ENCODE measurements at regions not wholly inside any gene's neighbourhood (a gene's known extent, or its start where the extent isn't known, plus 50 kb on each side); places are given as distances from the start of the nearest gene placed in this dataset.

DNA sequence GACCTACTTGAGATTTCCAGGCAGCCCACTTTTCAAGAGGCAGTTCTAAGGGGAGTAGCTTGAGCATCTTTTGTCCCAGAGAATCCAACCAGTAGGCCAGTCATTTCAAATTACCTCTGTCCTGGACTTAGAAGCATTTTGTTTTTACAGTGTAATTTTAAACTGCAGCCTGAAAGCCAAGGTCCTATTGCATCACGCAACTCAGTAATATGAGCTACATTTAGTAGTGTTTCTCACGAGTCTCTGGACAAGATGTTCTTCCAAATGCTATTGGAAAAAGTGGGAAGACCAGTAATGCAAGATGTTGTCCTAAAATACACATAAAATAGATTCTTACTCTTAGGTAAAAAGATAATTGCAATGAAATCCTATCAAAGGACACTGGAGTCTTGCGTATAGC lies 182.5 kb upstream of the ARX start:
- TF ChIP-seq EZH2 (IDR thresholded peaks at IDR 0.05; ENCODE audit: insufficient read depth, poor library complexity, severe bottlenecking) (no peak), EZH2phosphoT487 (IDR thresholded peaks at IDR 0.05; ENCODE audit: insufficient read depth, low read depth) (no peak)

Data from GM23248 (cell line).